Fibroblast of skin of abdomen (primary cell): ENCODE measurements at regions not wholly inside any gene's neighbourhood (a gene's known extent, or its start where the extent isn't known, plus 50 kb on each side); places are given as distances from the start of the nearest gene placed in this dataset.
"Not testable (repeated sequence)": the region's sequence is repeated elsewhere in the genome, so short reads cannot be mapped to it uniquely, and the experiment has no call there.

Experiments used
- DNase-seq: peaks from one replicate; pipeline ENCODE4 v3.0.0-alpha.2; 2013

DNA sequence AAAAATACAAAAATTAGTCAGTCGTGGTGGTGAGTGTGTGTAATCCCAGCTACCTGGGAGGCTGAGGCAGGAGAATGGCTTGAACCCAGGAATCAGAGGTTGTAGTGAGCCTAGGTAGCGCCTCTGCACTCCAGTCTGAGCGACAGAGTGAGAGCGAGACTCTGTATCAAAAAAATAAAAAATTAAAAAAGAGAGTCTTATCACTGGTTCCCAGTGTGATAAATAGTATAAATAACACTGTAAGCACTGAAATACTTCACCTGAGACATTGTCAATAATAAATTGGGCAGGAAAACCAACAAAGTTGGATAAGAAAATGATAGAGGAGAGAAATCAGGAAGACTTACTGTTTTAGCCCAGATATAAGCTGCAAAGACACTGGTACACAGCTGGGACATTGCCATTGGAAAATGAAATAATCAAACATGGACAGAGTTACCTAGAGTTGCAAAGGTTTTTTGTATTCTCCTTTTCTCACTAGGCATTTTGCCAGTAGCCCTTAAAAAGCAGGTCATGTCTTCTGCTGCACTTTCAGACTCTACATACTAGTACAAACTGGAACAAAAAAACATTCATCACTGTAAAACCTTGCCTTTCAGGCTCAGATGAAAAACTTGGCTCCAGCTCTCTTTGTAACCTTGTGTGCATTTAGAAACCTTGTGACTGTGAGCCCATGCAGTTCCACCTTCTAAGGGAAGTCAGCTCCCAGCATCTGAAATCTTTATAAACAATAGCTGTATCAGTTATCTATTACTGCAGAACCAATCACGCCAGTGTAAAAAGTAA, 55.0 kb upstream of the PPP1R2C start:
- DNase-seq, result no peak

DNA sequence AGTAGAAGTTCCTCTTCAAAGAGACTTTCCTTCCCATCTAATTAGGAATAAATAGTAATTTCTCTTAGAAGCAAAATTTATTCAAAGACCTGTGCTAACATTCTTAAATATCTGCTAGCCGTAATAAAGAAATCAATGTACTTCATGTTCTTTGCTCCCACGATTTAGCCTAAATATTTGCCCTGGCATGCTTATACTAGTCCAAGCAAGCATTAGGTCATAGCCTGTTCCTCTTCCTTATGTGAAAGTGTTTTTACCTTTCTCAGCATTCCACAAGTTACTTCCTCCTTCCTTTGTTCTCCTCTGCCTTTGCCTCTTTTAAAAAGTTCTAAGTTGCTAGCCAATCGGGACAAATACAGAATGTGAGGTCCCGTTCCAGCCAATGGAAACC, 55.6 kb upstream of the PPP1R2C start:
- DNase-seq, result not testable (repeated sequence)

DNA sequence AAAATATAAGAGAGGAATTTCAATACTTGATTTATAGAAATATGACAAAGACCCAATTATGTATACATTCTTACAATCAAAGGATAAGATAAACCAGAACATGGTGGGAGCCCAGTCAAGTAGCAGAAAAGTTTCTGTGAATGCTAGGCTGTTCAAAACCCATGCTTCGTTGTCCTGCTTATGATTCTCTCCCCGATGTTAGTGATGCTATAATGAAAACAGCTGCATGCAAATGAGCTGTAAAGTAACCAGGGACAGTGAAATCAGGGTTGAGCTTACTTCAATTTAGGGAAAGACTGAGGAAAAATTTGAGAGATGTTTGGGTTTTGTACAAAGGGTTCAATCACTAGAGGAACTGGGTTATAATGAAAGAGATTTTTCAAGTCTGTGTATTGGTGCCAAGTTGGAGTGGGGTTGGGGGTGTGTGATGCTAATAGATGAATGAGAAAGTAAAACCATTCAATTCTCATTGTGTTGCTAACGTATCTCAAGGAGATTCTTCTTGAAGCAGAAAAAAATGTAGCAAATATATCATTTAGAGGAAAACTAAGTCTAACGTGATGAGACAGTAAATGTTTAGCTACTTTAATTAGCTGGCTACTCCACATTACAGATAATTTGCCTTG, 59.3 kb upstream of the PPP1R2C start:
- DNase-seq, result no peak

DNA sequence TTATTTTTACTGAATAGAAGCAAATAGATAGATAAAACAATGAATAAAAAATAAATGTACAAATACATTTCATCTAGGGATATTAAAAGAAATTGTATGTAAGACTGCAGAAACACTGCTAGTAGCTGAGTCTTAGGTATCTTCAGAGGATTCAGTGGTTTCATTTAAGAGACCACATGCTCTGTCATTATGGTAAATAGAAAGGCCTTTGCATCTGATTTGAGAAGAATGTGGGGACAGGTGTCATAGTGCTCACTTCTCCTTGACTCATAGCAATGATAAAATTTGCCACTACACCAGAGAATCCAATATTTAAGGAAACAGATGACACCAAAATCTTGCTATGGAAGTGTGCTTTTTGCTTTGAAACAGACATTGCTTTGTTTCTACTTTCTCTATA, 59.8 kb upstream of the PPP1R2C start:
- DNase-seq, result no peak

DNA sequence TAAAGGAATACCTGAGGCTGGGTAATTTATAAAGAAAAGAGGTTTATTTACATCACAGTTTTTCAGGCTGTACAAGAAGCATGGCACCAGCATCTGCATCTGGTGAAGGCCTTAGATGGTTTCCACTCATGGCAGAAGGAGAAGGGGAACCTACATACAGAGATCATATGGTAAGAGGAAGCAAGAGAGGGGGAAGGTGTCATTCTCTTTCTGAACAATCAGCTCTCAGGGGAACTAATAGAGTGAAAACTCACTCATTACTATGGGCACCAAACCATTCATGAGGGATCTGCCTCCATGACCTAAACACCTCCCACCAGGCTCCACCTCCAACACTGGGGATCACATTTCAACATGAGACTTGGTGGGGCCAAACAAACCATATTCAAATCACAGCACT, 61.7 kb upstream of the PPP1R2C start:
- no peak for DNase-seq

DNA sequence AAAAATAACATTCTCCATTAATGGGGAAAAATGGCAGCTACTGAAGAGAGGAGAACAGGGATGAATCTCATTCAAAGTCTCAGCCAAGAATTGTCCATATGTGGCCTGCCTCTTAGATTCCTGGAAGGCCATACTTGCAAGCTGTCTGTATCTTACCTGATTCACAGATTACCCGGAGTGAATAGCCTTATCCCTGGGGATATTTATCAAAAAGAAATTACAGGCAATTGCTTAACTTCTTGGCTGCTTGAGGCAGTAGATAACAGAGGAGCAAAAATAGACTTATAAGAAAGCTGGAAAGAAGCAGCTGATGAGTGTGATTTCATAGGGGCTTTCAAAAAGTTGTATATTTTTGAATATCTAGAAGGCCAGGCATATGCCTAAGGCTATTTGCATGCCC, 68.8 kb upstream of the PPP1R2C start:
- peak; percentile 0 for DNase-seq

DNA sequence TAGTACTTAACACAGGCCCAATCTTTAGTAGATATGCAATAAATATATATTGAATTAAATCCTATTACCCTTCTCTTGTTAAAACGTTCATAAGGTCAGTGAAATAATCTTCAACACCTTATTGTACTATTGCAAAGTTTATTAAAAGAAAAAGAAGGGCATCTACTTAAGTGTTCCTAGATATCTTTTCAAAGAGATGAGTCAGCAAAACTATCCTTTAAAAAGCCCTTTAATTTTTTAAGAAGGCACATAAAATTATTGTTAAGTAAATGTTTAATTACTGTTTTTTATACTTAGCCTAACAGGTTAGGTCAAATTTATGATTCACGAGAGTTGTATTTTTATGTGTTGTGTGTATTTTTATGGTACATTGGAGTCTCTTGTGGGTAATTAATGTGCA, 77.3 kb upstream of the PPP1R2C start:
- DNase-seq, result no peak

DNA sequence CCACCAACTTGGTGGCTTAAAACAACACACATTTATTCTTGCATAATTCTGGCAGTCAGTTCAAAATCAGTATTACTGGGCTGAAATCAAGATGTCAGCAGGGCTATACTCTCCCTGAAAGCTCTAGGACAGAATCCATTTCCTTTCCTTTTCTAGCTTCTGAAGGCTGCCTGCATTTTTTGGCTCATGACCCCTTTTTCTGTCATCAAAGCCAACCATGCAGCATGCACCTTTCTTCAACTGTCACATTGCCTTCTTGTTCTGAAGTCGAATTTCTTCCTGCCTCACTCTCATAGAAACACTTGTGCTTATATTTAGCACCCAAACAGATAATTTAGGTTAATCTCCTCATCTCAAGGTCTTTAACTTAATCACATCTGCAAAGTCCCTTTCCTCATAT, 79.8 kb upstream of the PPP1R2C start:
- no peak for DNase-seq

DNA sequence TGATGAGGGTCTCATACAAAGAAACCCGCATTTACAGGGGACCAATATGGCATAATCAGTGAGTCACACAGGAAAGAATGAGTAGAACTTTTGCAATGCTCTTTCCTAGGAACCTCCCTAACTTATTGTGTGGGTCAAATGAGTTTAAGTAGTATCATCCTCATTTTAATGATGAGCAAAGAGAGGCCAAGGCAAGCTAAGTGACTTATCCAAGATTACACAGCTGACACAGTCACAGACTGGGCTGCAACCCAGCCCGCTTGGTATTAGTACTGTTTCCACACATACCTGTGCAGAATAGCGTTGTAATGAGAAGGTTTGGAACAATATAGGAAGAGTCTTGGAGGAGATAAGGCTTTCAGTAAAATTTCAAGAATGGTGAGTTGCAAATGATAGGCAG, 91.0 kb upstream of the PPP1R2C start:
- DNase-seq, result no peak

DNA sequence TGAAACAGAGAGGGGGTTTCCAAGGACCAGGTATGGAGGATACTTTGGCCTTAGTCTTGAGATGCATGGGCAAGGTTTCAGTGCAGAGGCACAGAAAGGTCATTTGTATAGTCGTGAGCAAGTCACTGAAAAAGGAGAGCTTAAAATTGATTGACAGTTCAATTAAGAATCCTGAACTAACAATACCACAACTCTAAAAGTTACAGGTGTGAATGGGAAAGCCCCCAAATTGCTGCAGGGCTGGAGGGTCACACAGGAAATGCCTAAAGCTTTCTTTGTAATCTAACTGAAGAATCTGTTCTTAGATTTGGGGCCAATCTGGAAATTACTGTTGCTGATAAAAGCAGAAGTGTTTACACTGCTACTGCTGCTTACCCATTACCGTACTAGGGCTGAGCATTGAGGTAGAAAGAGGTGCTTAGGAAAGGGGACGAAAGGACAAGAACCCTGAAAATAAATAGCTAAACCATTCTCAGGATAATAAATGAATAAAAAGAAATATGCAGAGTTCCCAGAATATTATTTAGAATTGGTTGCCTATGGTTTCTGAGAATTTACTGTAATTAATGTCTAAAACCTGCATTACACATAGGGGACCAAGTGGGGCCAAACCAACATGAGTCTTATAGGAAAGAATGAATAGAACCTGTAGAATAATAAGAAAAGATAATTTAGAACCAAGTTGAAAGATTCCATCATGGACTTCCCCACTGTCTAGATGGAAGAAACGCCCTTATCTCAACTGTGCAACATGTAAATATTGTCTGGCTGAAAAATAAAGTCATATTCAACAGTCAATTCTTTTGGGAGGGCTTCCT, 91.9 kb upstream of the PPP1R2C start:
- DNase-seq, result no peak

DNA sequence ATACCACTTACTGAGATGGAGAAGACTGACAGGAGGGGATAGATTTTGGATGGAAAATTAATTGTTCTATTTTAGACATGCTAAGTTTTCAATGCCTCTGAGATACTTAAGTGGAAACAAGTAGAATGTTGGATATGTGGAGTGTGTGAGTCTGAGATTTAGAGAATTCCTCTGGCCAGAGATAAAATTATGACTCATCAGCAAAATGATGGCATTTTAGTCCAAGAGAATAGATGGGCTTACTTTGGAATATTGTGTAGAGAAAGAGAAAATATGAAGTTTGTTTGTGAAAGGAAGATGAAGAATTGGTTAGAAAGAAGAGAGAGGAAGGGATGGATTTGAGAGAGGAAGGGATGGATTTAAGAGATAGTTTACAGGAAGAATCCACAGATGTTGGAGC, 108.6 kb upstream of the PPP1R2C start:
- no peak for DNase-seq

DNA sequence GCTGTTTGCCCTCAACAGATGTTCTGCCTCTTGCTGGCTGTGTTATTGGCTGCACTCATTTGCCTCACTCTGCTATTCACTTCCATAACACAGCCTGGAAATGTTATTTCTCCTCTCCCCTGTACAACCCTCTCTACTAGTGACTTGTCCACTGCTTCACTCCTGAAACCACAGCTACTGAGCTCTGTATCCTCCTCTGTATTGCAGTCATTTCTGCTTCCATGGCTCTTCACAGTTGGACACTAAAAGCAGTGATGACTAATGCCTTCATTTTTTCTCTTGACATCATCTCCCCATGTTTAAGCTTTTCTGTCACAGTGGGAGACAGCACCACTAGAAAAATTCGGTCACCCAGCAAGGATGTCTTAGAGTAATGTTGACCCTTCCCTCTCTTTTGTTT, 123.0 kb upstream of the PPP1R2C start:
- no peak for DNase-seq

DNA sequence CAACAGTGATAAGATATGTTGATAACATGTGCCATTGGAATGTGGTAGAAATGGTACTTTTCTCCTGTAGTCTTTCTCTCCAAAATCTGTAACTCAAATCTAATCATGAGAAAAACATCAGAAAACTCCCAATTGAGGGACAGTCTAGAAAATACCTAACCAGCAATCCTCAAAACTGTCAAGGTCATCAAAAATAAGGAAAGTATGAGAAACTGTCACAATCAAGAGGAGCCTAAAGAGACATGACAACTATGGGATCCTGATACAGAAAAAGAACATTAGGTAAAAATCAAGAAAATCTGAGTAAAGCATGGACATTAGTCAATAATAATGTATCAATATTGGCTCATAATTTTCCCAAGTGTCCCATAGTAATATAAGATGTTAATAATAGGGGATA, 124.5 kb upstream of the PPP1R2C start:
- DNase-seq, result no peak

DNA sequence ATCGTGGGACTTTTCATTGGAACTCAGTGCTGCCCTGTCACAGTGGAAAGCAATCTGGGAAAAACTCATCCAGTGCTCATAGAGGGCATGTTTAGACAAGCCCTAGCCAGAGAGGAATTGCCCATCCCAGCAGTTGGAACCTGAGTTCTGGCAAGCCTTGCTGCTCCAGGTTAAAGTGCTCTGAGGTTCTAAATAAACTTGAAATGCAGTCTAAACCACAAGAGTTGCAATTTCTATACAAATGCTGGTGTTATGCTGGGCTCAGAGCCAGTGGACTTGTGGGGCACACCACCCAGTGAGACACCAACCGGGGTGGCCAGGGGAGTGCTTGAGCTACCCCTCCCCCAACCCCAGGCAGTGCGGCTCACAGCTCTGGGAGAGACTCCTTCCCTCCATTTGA, 142.8 kb upstream of the PPP1R2C start:
- no peak for DNase-seq

DNA sequence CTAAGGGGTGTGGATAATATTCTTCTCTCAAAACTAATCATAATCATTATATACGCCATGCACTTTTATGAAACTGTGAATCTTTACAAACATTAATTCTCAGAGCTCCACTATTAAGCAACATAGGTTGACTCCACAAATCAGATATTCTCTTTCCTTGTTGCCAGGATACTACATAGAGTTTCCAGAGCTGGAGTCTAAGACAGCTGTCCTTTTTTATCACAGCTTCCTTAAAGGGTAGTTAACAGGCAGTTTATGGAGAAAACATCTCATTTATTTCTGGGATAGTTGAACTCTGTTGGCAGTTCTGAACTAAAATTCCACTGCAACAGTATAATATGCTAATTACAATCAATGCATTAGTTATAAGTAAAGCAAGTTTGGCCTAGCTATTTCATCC, 152.1 kb upstream of the PPP1R2C start:
- DNase-seq, result no peak

DNA sequence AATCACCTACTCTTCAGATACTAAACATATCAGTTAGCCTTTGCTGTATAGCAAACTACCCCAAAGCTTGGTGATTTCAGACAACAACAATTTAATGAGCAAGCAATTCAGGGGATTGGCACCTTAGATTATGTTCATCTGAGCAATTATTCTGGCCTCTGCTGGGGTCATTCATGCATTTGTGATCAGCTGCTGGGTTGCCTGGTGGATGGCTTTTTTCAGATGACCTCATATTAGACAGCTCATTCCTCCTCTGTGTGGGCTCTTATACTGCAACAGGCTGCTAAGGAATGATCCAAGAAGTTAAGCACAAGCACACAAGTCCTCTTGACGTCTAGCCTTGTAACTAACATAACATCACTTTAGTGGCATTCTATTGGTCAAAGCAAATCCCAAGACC, 153.0 kb upstream of the PPP1R2C start:
- no peak for DNase-seq

DNA sequence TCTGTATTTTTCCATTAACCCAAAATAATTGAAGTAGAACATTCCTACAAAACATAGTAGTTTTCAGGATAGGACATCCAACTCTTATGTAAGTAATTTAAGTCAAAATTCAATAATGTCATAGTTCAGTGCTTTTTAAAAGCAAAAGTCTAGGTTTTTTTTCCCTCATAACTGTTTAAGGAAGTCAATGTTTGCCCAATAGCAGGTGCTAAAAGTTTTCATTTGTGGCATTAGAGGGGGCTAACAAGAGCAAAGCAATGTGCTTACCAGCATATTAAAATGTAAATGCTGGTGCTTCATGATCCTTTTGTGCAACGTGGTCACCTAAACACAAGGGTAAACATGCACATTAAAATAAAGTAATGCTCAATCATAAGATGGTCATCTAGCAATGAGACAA, 155.2 kb upstream of the PPP1R2C start:
- no peak for DNase-seq

DNA sequence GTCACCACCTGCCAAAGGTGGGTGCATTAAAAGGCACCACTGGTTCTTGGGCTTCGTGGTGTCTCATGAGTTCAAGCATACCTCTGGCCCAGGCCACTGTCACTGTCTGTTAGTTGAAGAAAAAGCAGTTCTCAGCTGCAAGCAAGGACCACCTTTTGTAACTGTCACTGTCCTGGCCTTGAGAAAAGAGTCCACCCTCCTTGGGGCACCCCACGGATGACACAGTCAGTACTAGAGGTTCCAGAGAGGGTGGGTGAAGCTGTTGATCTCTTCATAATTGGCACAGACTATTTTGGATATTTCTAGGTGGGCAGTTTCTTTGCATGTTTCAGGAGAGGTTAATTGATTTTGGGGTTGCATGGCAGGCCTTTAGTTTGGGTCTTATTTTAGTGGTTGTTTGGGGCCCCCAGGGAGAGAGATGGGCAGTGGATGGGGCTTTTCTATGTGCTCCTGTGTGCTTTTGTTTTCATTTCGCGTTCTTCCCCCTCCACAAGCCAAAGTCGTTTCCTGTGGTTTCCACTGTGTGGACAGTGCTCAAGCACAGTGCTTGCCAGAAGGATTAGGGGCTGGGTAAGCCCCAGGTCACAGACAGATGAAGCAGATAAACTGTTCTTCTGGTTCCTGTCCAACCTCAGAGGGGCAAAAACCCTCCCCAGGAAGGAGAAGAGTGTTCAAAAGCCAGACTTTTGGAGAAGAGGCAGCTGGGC, 156.2 kb upstream of the PPP1R2C start:
- no peak for DNase-seq

DNA sequence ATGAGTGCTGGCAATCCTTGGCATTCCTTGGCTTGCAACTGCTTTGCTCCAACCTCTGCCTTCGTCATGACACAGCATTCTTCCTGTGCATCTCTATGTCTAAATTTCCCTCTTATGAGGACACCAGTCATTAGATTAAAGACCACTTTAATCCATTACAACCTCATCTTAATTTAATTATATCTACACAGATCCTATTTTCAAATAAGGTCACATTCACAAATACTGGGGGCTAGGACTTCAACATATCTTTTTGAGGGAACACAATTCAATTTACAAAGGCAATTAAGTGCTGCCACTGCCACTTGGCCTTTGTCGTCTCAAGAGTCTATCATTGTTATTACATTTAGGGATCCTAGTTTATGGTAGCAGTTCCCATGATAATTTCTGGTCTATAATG, 163.7 kb upstream of the PPP1R2C start:
- no peak for DNase-seq

DNA sequence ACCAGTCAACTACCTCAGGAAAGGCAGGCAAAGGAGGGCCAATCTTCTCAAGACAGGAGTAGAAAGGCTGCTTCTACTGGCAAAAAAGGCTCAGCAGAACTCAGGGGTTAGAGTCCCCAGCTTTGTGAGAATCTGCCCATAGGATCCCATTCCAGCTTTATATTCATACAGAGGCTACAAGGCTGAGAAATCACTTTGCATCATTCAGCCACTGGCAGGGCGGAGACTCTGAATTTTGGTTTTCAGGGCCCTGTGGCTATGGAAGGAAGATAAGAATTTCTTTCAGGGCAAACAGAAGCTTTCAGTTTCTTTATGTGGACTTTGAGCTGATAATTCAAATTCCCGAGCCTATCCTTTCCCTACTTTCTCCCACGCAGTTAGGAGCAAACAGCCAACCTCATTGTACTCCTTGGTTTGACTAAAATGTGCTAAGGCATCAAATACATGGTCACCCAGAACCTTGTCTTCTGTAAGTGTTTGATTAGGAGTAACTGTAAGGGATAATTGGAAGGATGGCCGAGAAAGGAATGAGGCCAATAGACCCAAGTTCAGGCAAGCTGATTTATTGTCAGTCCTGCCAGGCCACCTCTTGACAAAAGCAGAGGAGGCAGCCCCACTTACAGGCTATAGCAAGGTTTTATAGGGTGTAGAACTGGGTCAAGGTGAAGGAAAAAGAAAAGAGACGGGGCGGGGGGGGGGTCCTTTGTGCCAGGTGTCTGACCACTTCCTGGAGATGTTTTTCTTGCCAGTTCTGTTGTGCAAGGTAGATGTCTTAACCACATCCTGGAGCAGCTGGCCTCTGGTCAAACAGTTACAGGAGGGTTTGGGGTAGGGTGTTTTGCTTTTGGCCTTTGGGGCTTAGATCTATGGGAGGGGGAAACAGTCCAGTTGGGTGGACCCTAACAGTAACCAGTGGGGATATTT, 165.3 kb upstream of the PPP1R2C start:
- no peak for DNase-seq

DNA sequence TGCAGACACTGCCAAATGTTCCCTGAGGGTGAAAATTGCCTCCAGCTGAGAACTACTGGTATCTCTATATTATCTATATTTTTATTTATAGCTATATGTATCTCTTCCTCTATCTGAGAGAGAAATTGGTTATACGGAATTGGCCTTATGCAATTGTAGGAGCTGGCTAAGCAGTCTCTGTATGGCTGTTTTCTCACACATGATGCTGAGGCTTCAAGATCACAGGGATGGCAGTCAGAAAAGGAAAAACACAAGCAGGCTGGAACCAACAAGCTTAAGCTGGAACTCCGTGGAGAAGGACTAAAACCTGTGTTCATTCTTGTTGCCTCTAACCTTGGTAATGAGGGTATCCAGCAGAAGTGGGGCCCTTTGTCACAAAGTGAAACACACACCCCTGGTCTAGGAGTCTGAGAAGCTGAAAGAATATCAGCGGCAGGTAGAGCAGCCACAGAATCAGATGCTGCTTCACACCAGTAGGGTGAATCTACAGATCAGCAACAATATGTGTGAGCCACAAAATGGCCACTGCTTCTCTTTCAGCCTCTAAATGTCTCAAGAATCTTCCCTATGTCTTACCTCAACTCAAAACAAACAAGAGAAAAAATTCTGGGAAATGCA, 166.5 kb upstream of the PPP1R2C start:
- DNase-seq, result no peak
